GM19240 (cell line): ENCODE measurements at regions not wholly inside any gene's neighbourhood (a gene's known extent, or its start where the extent isn't known, plus 50 kb on each side); places are given as distances from the start of the nearest gene placed in this dataset.

ENCODE experiments used
- DNase-seq: peaks from one replicate; pipeline ENCODE4 v3.0.0; 2011; ENCODE audit warnings: low spot score; ENCODE audit not compliant: insufficient read length

DNA sequence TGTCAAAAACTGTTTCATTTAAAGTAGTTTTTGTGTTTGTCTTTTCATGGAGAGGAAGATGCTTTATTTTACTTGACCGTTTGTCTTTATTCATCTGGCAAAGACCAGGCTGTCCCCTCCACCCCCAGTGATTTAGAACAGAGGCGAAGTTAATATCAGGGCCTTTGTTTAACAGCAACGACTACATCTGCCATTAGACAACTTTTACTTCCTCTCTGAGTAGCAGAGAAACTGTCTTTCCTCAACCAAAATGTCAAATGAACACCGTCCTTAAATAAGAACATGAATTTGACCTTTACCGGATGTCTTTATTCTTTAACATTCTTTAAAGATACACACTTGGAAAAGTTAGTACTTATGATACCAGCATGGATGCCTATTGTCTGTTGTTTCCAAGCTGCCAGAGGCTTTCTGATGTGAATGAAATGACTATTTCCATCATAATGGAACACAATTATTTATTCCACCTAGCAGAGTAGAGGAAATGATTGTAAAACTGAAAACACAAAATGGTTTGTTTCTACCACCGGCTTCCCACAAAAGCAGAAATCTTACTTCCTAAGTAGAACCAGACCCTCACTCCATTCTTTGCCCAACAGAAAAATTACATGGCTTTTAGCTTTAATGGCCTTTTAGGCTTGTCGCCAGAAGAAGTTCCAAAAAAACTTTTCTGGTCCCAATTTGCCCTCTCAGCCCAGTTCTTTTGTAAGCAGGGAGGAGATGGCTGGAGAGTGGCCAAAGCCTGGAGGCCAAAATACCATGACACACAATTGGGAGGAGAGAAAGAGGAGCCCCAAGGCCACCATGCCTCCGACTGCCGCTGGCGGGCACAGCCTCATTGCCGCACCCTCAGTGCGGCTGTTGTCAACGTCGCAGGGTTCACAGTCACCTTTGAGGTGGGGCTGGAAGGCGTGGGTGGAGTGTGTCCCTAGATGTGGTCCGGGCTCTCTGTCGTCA, 168.5 kb downstream of the TEX36 start:
- no peak for DNase-seq

DNA sequence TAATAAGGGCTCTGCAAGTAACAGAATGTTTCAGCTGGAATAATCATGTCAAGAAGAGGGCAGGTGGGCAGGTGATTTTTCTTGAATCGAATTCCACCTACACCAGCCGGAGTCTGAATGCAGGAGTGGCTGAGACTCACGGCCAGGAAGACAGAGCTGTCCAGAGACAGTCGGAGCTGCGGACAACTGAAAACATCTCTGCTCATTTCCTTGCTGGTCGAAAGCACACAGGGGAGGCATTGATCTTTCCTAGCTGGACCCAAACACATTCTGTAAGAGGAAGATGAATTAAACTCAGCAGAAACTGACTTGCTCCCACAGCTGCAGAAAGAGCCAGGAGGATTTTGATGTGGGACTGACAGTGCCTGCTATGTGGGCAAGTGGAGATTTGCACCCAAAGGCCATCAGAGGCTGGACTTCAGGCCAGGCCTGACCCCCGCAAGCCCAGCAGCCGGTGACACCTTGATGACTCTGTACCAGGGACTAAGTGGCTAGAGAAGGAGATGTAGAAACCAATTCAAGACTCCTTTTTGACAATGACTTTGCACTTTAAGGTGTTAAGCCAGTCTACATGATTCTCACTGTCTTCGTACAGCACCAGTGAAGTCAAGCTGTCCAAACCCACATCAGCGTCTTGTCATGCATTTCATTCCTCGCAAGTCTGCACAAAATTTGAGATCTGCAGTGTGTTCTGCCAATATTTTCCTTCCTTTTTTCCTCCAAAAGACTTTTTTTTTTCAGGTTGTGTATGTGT, 169.4 kb downstream of the TEX36 start:
- DNase-seq = no peak

DNA sequence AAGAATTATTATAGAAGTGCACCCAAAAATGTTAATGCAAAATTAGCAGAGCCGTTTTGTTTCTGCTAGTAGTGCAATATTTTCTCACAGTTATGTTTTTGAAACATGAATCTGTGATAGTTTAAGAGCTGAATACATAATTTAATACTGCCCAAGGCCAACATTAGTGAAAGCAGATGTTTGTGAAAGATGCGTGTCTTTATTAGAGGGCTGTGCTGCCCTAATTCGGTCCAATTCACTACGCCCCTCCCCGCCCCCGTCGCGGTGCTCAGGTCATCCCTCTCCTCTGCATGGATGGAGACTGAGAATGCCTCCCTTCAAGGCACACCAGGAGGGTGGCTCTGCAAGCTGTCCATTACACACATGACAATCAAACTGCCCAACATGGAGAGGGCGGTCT, 172.0 kb downstream of the TEX36 start:
- no peak for DNase-seq

DNA sequence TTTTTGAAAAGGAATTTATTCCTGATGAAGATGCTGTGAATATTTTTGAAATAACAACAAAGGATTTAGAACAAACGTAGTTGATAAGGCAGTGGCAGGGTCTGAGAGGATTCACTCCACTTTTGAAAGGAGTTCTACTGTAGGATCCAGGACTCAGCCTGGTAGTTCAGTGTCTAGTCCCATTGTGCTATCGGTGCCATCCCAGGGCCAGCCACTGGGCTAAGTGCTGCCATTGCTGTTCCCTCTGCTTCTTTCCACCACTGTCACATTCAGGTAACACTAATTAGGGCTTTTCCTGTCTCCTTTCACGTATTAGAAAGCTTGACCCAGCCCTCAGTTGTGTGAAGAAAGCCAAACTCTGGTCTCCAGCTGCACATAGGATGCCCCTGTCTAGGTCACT, 177.3 kb downstream of the TEX36 start:
- no peak for DNase-seq

DNA sequence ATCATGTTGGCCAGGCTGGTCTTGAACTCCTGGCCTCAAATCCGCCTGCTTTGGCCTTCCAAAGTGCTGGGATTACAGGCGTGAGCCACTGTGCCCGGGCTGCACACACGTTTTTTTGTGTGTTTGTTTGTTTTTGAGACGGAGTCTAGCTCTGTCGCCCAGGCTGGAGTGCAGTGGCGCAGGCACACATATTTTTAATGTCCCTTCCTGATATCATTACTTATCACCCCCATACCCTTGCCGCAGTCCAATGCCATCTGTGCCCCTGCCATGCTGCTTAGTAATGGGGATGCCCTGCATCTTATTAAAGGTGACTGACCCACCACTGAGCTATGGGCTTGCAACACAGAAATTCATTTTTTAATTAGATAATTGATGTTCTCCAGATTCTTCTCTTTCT, 180.7 kb downstream of the TEX36 start:
- no peak for DNase-seq

DNA sequence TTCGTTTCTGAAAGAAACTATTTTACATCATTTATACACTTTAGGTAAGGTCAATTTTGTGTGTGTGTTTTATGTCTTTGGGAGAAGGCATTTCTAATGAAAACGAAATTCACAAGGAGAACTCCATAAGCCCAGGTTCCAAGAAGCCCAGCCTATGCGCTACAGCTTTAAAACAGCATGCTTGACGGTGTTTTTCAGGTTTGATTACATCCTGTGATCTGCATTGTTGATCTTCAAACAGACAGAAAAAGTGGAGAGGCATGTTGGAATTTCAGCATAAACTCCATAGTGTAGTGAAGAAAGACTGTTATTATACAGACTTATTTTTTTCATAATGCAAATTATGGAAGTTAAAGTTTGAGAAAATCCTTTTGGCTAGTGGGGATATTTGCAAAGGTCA, 187.6 kb downstream of the TEX36 start:
- DNase-seq = no peak

DNA sequence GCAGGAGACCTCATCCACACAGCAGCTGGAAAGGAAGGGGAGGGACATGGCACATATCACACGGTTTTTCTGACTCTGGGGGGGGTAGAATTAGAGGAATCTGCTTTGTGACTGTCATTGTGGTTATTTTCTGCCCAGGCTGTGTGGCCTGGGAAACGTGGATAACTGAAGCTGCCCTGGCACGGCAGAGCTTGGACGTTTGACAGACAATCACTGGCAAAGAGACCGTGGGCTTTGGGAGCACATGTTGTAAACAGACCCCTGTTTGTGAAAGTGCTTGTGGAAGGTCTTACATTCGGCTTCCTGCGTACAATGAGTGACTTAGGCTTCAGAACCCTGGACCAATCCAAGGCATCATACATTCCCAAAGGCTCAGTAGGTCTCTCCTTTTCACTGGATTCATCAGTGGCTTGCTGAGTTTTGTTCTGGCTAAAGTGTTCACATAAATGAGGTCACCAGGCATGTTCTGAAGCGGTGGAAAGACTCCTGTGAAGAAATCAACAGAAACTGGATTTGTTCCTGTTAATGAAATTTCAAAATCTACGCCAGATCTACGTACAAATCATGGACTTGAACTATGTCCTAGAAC, 188.2 kb downstream of the TEX36 start:
- DNase-seq = no peak

DNA sequence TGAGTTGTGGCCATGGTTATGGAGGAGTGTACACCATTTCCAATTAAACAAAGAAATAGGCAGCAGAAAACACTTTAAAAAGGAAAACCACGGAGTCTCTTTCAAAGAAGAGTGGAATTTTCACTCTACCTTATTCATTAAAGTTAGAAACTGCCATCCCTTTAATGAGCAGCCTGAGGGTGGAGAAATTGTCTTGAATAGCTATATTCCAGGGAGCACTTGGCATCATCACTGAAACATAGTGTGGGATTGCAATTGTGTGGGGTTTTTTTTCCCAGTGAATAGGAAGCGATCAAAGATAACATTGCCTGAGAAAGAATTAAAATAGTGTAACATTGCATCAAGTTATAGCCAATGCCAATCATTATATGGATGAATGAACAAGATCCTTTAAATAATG, 191.6 kb downstream of the TEX36 start:
- no peak for DNase-seq

DNA sequence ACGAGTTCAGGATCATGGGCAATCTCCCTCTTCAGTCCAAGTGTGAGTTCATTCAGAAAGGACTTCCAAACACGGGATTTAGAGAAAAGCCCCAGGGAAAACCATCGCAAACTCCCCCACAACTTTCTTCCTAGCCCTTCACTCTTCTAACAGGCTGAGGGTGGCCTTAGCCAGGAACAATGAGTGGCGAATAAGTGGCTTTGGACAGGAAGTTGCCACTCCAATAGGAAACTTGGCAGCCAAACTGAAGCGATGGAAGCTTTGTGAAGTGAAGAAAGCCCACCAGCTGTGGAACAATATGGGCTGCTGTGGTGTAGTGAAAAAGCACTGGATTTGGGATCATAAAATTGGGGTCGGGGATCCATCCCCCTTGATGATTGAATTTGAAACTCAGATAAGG, 193.2 kb downstream of the TEX36 start:
- DNase-seq = no peak

DNA sequence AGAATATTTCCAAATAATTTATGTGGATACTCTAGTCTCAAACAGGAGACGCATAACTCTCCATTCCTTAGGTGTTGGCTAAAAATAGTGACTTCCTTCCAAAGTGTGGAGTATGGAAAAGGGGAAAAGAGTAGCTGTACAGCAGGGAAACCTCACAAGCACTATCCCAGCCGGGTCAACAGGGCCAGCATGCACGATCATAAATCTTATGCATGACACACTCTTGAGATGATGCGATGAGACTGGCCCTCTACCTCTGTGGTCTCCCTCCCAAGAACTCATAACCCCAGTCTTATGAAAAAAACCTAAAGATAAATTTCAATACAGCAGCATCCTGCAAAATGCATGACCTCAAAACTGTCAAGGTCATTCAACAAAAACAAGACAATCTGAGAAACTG, 197.3 kb downstream of the TEX36 start:
- DNase-seq = no peak

DNA sequence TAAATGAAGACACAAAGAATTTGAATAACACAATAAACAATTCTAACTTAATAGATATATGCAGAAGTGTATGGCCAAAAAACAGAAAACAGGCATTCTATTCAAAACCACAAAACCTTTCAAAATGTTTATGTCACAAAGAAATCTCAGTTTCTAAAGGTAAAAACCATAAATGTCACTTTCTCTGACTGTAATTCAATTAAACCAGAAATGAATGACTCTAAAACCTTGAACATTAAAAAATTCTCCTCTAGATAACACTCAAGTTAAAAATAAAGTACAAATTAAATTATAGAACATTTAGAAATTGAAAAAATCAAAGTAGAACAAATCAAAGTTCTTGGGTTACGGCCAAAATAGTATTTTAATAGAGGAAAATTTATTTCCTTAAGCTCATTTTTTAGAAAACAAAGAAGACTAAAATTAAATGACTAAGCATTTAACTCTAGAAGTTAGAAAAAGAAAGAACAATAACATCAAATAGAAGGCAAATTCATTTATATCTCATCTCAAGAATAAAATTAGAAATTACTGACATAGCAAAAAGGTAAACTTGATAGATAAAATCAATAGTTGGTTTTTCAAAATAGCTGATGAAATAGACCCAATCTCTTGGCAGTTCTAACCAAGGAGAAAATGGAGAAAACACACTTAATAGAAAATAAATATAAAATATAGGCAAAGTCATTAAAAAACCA, 198.8 kb downstream of the TEX36 start:
- DNase-seq = no peak

DNA sequence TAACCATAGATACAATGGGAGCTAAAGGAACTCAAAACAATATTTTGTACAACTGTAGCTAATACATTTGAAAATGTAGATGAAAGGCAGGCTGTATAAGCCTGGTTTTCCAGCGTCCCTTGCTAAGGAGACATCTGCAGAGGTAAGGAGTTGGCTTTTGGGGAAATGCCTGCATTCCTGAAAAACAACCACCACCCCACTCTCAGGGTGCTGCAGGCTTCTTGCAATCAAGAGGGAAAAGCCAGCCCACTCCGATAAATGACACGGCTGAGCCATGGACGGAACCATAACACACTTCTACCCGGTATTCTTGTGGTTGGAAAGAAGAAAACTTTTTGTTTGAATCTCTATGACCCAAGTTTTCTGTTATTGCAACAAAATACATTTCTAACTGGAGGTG, 200.3 kb downstream of the TEX36 start:
- no peak for DNase-seq

DNA sequence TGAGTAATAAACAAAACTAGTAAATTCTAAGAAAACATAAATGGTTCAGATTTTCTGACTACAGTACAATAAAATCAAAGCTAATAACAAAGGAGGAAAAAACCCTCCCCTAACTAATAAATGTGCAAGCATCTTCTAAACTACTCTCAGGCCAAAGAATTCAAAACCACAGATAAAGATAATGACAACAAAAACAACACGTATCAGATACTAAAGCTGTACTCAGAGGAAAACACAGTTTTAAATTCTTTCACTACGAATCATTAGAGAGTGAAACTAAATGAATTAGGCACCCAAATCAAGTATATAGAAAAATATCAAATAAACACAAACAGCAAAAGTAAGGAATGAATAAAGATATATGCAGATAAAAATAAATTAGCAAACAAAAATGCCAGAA, 200.9 kb downstream of the TEX36 start:
- no peak for DNase-seq

DNA sequence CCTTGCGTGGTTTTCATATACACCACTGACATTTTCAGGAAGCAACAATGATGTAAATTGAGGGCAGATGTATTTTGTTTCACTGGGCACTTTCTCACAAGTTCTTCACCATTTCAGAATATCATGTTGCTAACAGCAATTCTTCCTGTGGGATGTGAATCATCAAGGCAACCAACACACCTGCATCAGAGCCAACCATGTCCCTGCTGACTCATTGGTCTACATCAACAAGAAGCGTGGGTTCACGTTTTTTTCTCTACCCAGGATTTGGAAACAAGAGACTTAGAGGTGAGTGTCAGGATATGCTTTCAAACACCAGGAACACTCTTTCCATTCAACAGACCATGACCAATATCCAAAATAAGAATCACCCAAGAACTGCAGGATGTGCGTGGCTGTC, 203.9 kb downstream of the TEX36 start:
- DNase-seq = no peak

DNA sequence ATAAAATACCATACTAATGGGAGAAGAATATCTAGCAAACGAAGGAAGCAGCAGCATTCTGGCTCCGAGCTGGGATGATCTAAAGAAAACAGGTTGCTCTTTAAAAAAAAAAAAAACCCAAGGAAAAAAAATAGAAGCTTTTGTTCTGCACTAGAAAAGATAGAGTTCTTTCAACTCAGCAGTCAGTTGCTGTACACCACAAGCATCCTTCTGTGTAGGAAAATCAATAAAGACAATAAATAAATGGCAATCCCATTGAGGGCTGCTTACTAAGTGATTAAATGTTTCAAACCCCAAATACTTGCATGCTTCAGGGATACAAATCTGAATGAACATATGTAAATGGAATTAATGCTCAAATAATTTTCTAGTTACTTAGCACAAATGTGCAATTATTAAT, 207.1 kb downstream of the TEX36 start:
- no peak for DNase-seq

DNA sequence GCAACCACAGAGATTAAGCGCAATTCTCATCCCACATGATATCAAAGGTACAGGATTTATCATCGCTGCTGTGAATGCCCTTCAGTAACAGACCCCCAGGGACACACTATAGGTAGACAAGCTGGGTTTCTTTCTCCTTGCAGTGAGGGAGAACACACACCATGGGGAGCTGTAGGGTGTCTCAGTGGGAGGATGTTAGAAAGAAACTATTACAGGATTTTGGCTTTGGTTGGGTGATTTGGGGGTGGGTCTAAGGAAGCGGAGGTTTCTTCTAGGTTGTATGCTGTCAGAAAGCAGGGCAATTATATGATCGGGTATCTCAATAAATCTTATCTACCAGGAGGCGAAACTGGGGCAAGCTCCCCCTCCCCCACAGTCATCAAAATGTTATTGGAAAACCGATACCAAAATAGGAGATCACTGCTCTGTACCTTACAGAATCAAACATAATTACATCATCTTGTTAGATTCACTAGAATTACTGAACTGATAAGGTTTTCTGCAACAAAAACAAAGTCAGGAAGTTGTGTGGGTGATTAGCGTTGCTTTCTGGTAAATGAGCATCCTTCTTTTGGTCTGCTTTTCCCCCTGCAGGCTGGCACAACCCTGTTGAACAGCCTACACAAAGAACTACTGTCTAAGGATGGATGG, 209.7 kb downstream of the TEX36 start:
- no peak for DNase-seq

DNA sequence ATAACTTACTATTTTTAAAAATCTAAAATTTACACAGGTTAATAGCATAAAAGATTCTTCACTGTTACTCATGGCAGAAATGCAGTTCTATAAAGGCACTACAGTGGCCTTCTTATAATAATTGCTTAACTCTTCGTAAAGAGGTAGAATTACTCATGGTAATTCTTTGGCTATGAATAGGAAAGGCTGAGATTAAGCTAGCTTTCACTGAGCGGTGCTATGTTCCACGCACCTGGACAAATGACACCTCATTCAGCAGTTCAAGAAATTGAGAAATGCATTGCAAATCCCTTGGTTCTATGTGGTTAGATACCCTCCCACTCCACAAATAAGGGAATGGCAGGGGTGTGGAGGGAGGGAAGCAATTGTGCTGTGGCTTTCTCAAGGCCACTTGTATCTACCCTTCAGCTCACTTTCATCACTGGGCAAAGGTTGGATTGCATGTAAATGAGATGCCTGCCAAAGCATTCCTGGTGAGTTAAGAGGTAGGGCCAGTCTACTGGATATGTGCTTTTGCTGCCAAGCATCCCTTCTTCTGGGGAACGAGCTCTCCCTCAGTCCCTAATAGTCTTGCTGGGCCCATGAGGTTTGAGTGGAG, 210.9 kb downstream of the TEX36 start:
- no peak for DNase-seq

DNA sequence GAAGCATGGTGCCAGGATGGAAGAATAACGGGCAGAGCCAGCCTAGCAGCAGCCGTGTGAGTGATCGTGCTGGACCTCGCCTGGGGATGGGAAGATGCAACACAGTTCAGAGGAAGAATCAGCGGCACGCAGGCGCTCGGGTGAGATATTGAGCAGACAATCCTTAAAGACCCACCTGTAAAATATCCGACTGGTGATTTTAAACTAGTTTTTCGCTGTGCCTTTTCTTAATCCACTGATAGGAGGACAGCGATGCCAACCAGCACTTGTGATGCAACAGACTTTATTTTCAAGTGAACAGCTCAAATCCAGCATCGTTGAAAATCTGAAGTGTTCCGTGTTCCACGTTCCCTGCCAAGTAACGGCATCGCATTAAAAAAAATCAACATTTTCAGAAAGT, 214.7 kb downstream of the TEX36 start:
- no peak for DNase-seq

DNA sequence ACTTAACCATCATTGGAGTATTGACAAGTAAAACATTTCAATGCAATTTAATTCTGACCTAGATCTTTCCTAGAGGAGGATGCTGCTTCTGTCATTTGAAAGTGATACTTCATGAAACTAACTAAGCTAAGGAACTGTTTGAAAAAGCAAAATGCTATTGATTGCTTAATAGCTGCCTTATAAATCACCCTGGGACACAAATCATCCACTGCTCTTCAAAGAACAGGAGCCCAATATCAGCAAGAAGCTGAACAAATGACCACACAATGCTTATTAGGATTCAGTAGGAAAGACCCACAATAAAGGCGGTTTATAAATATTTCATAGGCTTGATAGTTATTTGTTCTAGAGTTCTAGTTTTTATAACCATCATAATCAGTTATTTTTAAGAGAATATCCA, 216.3 kb downstream of the TEX36 start:
- DNase-seq = no peak

DNA sequence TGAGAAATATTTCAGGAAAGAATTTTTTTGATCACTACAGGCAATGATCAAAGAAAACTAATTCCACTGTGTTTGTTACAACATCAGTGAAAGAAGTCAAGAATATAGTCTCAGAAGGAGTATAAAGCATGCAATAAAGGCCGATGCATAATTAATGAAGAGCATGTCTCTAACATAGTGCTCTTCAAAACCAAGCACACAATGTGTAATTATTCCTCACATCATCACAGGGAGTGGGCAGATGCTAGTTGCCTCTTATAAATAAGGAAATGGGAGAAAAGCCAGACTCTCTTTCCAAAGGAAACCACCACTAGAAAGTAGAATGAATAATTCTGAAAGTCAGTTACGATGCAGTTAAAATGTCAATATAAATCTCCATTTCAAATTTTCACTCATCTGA, 220.1 kb downstream of the TEX36 start:
- no peak for DNase-seq

DNA sequence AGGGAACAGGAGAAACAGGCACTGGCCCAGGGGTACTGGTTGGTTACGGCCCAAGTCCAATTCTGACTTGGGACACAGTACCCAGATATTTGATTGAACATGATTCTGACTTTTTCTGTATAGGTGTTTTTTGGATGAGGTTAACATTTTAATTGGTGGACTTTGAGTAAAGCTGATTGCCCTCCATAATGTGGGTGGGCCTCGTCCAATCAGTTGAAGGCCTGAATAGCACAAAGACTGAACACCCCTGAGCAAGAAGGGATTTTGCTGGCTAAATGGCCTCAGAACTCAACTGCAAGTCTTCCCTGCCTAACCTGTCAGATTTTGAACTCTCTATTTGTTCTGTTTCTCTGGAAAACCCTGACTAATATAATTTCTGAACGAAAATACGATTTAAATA, 222.6 kb downstream of the TEX36 start:
- no peak for DNase-seq
